ENCODE measurements at regions not wholly inside any gene's neighbourhood (a gene's known extent, or its start where the extent isn't known, plus 50 kb on each side); places are given as distances from the start of the nearest gene placed in this dataset.

- Histone ChIP-seq H3K4me3 (no peak overlapping the region), H3K9me3 (ENCODE audit: control insufficient read depth in 4 of 4, insufficient read depth in 3 of 4, low read length in 3 of 4) (peaks cover 0 to 13% (median 0%) of the 10 kb centered on the region in 4 donors), H3K36me3 (ENCODE audit: control insufficient read depth in 4 of 4, insufficient read depth in 4 of 4, low read length in 4 of 4) (no peaks in the 10 kb centered on the region), H3K27ac (ENCODE audit: low read depth in 1 of 2, low read length in 1 of 2) (no peak overlapping the region), H3K27me3 (ENCODE audit: control insufficient read depth in 3 of 3, insufficient read depth in 3 of 3, low read length in 2 of 3) (peaks cover 0 to 14% (median 3%) of the 10 kb centered on the region in 3 donors), H3K4me1 (ENCODE audit: control insufficient read depth in 5 of 5, insufficient read depth in 5 of 5, low read length in 5 of 5) (no peaks in the 10 kb centered on the region), H3K9ac (ENCODE audit: insufficient read depth in 1 of 2, low read length in 2 of 2) (no peak overlapping the region)
- WGBS, 2 donors = 87 to 96% methylated on average over 10 of the region's 10 CpGs
- ATAC-seq (ENCODE audit: insufficient read depth, low FRiP score) = no peak
- TF ChIP-seq CTCF (IDR thresholded peaks at IDR 0.05; ENCODE audit: control extremely low read depth, extremely low read depth) = no peak
- no peak for DNase-seq
Measured at GRCh38 chr4:8792491-8792890, 79.1 kb downstream of the HMX1 start.

- ATAC-seq (ENCODE audit: insufficient read depth, low FRiP score) (no peak), DNase-seq (no peak)
- no peak for TF ChIP-seq CTCF (IDR thresholded peaks at IDR 0.05; ENCODE audit: control extremely low read depth, extremely low read depth)
- WGBS, 2 donors = 78 to 88% methylated on average over 9 of the region's 9 CpGs
- Histone ChIP-seq H3K27ac (ENCODE audit: low read depth in 1 of 2, low read length in 1 of 2) (no peak overlapping the region), H3K36me3 (ENCODE audit: control insufficient read depth in 4 of 4, insufficient read depth in 4 of 4, low read length in 4 of 4) (no peaks in the 10 kb centered on the region), H3K9ac (ENCODE audit: insufficient read depth in 1 of 2, low read length in 2 of 2) (no peak overlapping the region), H3K4me3 (no peak overlapping the region), H3K9me3 (ENCODE audit: control insufficient read depth in 4 of 4, insufficient read depth in 3 of 4, low read length in 3 of 4) (peaks cover 0 to 13% (median 0%) of the 10 kb centered on the region in 4 donors), H3K27me3 (ENCODE audit: control insufficient read depth in 3 of 3, insufficient read depth in 3 of 3, low read length in 2 of 3) (peaks cover 0 to 14% (median 3%) of the 10 kb centered on the region in 3 donors), H3K4me1 (ENCODE audit: control insufficient read depth in 5 of 5, insufficient read depth in 5 of 5, low read length in 5 of 5) (no peaks in the 10 kb centered on the region)
Measured at GRCh38 chr4:8791609-8792008, 80.0 kb downstream of the HMX1 start.

GRCh38 chr4:8790749-8791148 lies 80.9 kb downstream of the HMX1 start:
- WGBS, 2 donors = 75 to 85% methylated on average over 6 of the region's 6 CpGs
- Histone ChIP-seq H3K9me3 (ENCODE audit: control insufficient read depth in 4 of 4, insufficient read depth in 3 of 4, low read length in 3 of 4) (peaks cover 0 to 11% (median 0%) of the 10 kb centered on the region in 4 donors), H3K27ac (ENCODE audit: low read depth in 1 of 2, low read length in 1 of 2) (no peak overlapping the region), H3K36me3 (ENCODE audit: control insufficient read depth in 4 of 4, insufficient read depth in 4 of 4, low read length in 4 of 4) (no peaks in the 10 kb centered on the region), H3K4me1 (ENCODE audit: control insufficient read depth in 5 of 5, insufficient read depth in 5 of 5, low read length in 5 of 5) (no peaks in the 10 kb centered on the region), H3K27me3 (ENCODE audit: control insufficient read depth in 3 of 3, insufficient read depth in 3 of 3, low read length in 2 of 3) (peaks cover 0 to 14% (median 3%) of the 10 kb centered on the region in 3 donors), H3K9ac (ENCODE audit: insufficient read depth in 1 of 2, low read length in 2 of 2) (no peak overlapping the region), H3K4me3 (no peak overlapping the region)
- DNase-seq (no peak), ATAC-seq (ENCODE audit: insufficient read depth, low FRiP score) (no peak)
- TF ChIP-seq CTCF (IDR thresholded peaks at IDR 0.05; ENCODE audit: control extremely low read depth, extremely low read depth) = no peak

GRCh38 chr4:8788174-8788573 lies 83.5 kb downstream of the HMX1 start:
- no peak overlapping the region for H3K9ac ChIP-seq (ENCODE audit: insufficient read depth in 1 of 2, low read length in 2 of 2)
- TF ChIP-seq CTCF (IDR thresholded peaks at IDR 0.05; ENCODE audit: control extremely low read depth, extremely low read depth) = no peak
- H3K9me3 ChIP-seq (ENCODE audit: control insufficient read depth in 4 of 4, insufficient read depth in 3 of 4, low read length in 3 of 4) = peaks cover 0 to 9% (median 0%) of the 10 kb centered on the region in 4 donors
- ATAC-seq (ENCODE audit: insufficient read depth, low FRiP score) (no peak), DNase-seq (no peak)
- H3K27me3 ChIP-seq (ENCODE audit: control insufficient read depth in 3 of 3, insufficient read depth in 3 of 3, low read length in 2 of 3) = peaks cover 0 to 8% (median 3%) of the 10 kb centered on the region in 3 donors
- no peak overlapping the region for H3K4me3 ChIP-seq
- no peaks in the 10 kb centered on the region for H3K36me3 ChIP-seq (ENCODE audit: control insufficient read depth in 4 of 4, insufficient read depth in 4 of 4, low read length in 4 of 4)
- WGBS, 2 donors = 79 to 91% methylated on average over 5 to 9 of the region's 9 CpGs
- H3K27ac ChIP-seq (ENCODE audit: low read depth in 1 of 2, low read length in 1 of 2) = no peak overlapping the region
- no peaks in the 10 kb centered on the region for H3K4me1 ChIP-seq (ENCODE audit: control insufficient read depth in 5 of 5, insufficient read depth in 5 of 5, low read length in 5 of 5)

Measured in lung (tissue), 11 donors.